ENCODE measurements at regions not wholly inside any gene's neighbourhood (a gene's known extent, or its start where the extent isn't known, plus 50 kb on each side); places are given as distances from the start of the nearest gene placed in this dataset.

DNA sequence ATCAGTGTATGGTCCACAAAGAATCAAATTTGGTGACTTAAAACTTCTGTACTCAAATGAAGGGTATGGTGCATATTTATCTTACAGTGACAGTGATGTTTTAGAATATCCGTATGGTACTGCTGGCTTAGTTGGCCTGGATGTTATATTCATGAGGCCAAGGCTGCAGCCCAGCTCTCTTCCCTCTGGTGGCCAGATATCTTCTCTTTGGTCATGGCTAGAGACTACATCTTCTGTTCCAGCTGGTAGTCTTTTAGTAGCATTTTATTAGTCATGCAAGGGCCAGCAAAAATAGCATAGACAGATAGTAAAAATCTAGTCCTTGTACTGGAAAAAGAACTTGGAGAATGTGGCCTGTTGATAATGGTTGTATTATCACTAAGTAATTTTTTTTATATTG lies 124.0 kb upstream of the ROPN1 start:
- ChIA-PET CTCF (no interaction called here), POLR2A (interaction anchor here (0.6 kb wide), 1 partner anchor 683 kb away, joined by 6 read pairs; no protein-coding TSS in a partner anchor)
- intact Hi-C loops (cut with micrococcal nuclease; ENCODE audit: unreplicated experiment), result no loop called here
- H3K9me3 ChIP-seq (ENCODE audit: control insufficient read depth, insufficient read depth, low read depth, low read length), result no peaks in the 10 kb centered on the region
- no peaks in the 10 kb centered on the region for H3K4me1 ChIP-seq (ENCODE audit: control insufficient read depth, insufficient read depth, low read length)
- DNase-seq (ENCODE audit: low read depth, low spot score) (no peak), ATAC-seq (no peak)
- H3K27me3 ChIP-seq (ENCODE audit: control insufficient read depth, insufficient read depth, low read length), result peaks cover 28% of the 10 kb centered on the region
- in situ Hi-C loops (cut with HindIII; ENCODE audit: low pct_unique_long_range_greater_than_20kb, low sequenced_read_pairs), result no loop called here
- TF ChIP-seq SIN3A (IDR thresholded peaks at IDR 0.05; ENCODE audit: borderline replicate concordance, insufficient read depth, low read depth, low read length), result no peak
- TF ChIP-seq, protein P1, sequence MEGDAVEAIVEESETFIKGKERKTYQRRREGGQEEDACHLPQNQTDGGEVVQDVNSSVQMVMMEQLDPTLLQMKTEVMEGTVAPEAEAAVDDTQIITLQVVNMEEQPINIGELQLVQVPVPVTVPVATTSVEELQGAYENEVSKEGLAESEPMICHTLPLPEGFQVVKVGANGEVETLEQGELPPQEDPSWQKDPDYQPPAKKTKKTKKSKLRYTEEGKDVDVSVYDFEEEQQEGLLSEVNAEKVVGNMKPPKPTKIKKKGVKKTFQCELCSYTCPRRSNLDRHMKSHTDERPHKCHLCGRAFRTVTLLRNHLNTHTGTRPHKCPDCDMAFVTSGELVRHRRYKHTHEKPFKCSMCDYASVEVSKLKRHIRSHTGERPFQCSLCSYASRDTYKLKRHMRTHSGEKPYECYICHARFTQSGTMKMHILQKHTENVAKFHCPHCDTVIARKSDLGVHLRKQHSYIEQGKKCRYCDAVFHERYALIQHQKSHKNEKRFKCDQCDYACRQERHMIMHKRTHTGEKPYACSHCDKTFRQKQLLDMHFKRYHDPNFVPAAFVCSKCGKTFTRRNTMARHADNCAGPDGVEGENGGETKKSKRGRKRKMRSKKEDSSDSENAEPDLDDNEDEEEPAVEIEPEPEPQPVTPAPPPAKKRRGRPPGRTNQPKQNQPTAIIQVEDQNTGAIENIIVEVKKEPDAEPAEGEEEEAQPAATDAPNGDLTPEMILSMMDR (IDR thresholded peaks at IDR 0.05), result no peak
- TF ChIP-seq POLR2AphosphoS5 (IDR thresholded peaks at IDR 0.05; ENCODE audit: low read depth, low read length), result no peak
- TF ChIP-seq, protein P2, sequence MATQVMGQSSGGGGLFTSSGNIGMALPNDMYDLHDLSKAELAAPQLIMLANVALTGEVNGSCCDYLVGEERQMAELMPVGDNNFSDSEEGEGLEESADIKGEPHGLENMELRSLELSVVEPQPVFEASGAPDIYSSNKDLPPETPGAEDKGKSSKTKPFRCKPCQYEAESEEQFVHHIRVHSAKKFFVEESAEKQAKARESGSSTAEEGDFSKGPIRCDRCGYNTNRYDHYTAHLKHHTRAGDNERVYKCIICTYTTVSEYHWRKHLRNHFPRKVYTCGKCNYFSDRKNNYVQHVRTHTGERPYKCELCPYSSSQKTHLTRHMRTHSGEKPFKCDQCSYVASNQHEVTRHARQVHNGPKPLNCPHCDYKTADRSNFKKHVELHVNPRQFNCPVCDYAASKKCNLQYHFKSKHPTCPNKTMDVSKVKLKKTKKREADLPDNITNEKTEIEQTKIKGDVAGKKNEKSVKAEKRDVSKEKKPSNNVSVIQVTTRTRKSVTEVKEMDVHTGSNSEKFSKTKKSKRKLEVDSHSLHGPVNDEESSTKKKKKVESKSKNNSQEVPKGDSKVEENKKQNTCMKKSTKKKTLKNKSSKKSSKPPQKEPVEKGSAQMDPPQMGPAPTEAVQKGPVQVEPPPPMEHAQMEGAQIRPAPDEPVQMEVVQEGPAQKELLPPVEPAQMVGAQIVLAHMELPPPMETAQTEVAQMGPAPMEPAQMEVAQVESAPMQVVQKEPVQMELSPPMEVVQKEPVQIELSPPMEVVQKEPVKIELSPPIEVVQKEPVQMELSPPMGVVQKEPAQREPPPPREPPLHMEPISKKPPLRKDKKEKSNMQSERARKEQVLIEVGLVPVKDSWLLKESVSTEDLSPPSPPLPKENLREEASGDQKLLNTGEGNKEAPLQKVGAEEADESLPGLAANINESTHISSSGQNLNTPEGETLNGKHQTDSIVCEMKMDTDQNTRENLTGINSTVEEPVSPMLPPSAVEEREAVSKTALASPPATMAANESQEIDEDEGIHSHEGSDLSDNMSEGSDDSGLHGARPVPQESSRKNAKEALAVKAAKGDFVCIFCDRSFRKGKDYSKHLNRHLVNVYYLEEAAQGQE (IDR thresholded peaks at IDR 0.05; ENCODE audit: insufficient read depth in 1 of 2, low read depth in 2 of 2, low read length in 1 of 2), result no peak
- TF ChIP-seq TCF7L2 (IDR thresholded peaks at IDR 0.05; ENCODE audit: low read depth, low read length), result no peak
- H3K27ac ChIP-seq (ENCODE audit: low read length), result no peak overlapping the region
- no peak overlapping the region for H3K4me3 ChIP-seq (ENCODE audit: low read depth in 2 of 2, low read length in 2 of 2)
- no TSS peak for BruUV-seq (replicated peaks)
- H3K36me3 ChIP-seq (ENCODE audit: control insufficient read depth, insufficient read depth, low read length), result no peaks in the 10 kb centered on the region

DNA sequence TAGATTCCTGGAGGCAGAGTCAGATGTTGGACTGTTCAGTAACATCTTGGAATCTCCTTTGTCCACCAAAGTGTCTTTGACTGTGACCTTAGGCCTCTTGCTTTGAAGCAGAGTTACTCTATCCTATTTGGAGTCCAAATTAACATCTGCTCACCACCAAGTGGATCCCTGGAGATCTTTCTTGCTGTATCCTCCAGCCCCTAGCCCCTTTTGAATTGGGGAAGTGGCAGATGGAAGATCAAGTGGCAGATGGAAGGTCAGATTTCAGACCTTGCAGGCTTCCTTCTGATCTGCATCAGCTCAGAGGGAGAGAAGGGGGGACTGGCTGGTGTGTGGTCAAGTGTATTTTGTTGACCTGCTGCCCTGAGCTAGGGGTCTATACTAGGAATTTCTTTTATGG lies 125.0 kb upstream of the ROPN1 start:
- intact Hi-C loops (cut with micrococcal nuclease; ENCODE audit: unreplicated experiment), result no loop called here
- H3K4me3 ChIP-seq (ENCODE audit: low read depth in 2 of 2, low read length in 2 of 2), result no peak overlapping the region
- H3K27me3 ChIP-seq (ENCODE audit: control insufficient read depth, insufficient read depth, low read length), result peaks cover 37% of the 10 kb centered on the region
- CTCF ChIA-PET, result no interaction called here
- H3K36me3 ChIP-seq (ENCODE audit: control insufficient read depth, insufficient read depth, low read length), result no peaks in the 10 kb centered on the region
- no peak overlapping the region for H3K27ac ChIP-seq (ENCODE audit: low read length)
- no peaks in the 10 kb centered on the region for H3K9me3 ChIP-seq (ENCODE audit: control insufficient read depth, insufficient read depth, low read depth, low read length)
- in situ Hi-C loops (cut with HindIII; ENCODE audit: low pct_unique_long_range_greater_than_20kb, low sequenced_read_pairs), result no loop called here
- no TSS peak for BruUV-seq (replicated peaks)
- DNase-seq (ENCODE audit: low read depth, low spot score), result no peak
- TF ChIP-seq POLR2AphosphoS5 (IDR thresholded peaks at IDR 0.05; ENCODE audit: low read depth, low read length) (no peak), SIN3A (IDR thresholded peaks at IDR 0.05; ENCODE audit: borderline replicate concordance, insufficient read depth, low read depth, low read length) (no peak)
- TF ChIP-seq, protein P2 (IDR thresholded peaks at IDR 0.05; ENCODE audit: insufficient read depth in 1 of 2, low read depth in 2 of 2, low read length in 1 of 2), result no peak
- TF ChIP-seq, protein P1 (IDR thresholded peaks at IDR 0.05), result no peak
- no peaks in the 10 kb centered on the region for H3K4me1 ChIP-seq (ENCODE audit: control insufficient read depth, insufficient read depth, low read length)
- ATAC-seq, result no peak
- POLR2A ChIA-PET, result no interaction called here
